IMR-90 (cell line): ENCODE measurements at regions not wholly inside any gene's neighbourhood (a gene's known extent, or its start where the extent isn't known, plus 50 kb on each side); places are given as distances from the start of the nearest gene placed in this dataset.

Experiments
- ATAC-seq: fragments of 200-7000 bp; cut with Tn5 transposase; 2 replicates; pipeline ENCODE4 v1.9.1; 2020; ENCODE audit warnings: low read depth, mild to moderate bottlenecking, moderate library complexity
- BruUV-seq: library from RNA; stranded (reverse); fragments of 400-500 nt; replicated peaks from 2 replicates; lab custom pipeline; 2021; lab: Mats Ljungman, UMichigan
- CTCF ChIA-PET: fragments of 300-600 bp; formaldehyde crosslinking; extraction: SDS; loops from one replicate; lab custom pipeline; 2021; ENCODE audit warnings: antibody characterized with exemption; lab: Yijun Ruan, JAX
- POLR2A ChIA-PET: fragments of 300-600 bp; sonication (Branson Sonifier 250); formaldehyde crosslinking; loops from one replicate; lab custom pipeline; 2022; ENCODE audit warnings: antibody characterized with exemption; ENCODE audit not compliant: unreplicated experiment; lab: Charles Lee
- DNase-seq: peaks from one replicate; pipeline ENCODE4 v3.0.0; 2013
- H2AFZ ChIP-seq: replicated peaks from 2 replicates; pipeline ENCODE3; 2013; ENCODE audit warnings: low read length, mild to moderate bottlenecking; ENCODE audit not compliant: poor library complexity
- H2AK5ac ChIP-seq: 2 replicates; pipeline ENCODE4 v1.6.1; 2013; ENCODE audit warnings: low read depth, low read length, inconsistent platforms
- H2AK9ac ChIP-seq: replicated peaks from 2 replicates; pipeline ENCODE3; 2013; ENCODE audit warnings: mild to moderate bottlenecking, low read depth, low read length, moderate library complexity; ENCODE audit not compliant: poor library complexity
- H2BK120ac ChIP-seq: 2 replicates; pipeline ENCODE4 v1.6.1; 2013; ENCODE audit warnings: low read depth, low read length, inconsistent platforms
- H2BK15ac ChIP-seq: 3 replicates; pipeline ENCODE4 v1.6.1; 2013; ENCODE audit warnings: low read depth, low read length, inconsistent platforms
- H2BK20ac ChIP-seq: 2 replicates; pipeline ENCODE4 v1.6.1; 2013; ENCODE audit warnings: low read depth, mild to moderate bottlenecking, inconsistent platforms, low read length, moderate library complexity
- H2BK5ac ChIP-seq: 2 replicates; pipeline ENCODE4 v1.6.1; 2013; ENCODE audit warnings: mild to moderate bottlenecking, low read depth, low read length, inconsistent platforms; ENCODE audit not compliant: poor library complexity, severe bottlenecking
- H3K14ac ChIP-seq: replicated peaks from 2 replicates; pipeline ENCODE4 v1.6.1; 2013; ENCODE audit warnings: low read depth, low read length, inconsistent platforms
- H3K18ac ChIP-seq: 2 replicates; pipeline ENCODE4 v1.6.1; 2013; ENCODE audit warnings: low read depth, low read length, control low read depth
- H3K23ac ChIP-seq: 2 replicates; pipeline ENCODE4 v1.6.1; 2013; ENCODE audit warnings: low read depth, low read length, inconsistent platforms
- H3K27ac ChIP-seq: 2 replicates; pipeline ENCODE4 v1.5.1; 2013; ENCODE audit warnings: mild to moderate bottlenecking, control low read depth, low read length; ENCODE audit not compliant: insufficient read depth
- H3K27me3 ChIP-seq: 2 replicates; pipeline ENCODE4 v1.6.1; 2013; ENCODE audit warnings: low read length; ENCODE audit not compliant: control insufficient read depth, insufficient read depth
- H3K36me3 ChIP-seq: 2 replicates; pipeline ENCODE4 v1.6.1; 2013; ENCODE audit warnings: low read length, mixed read lengths; ENCODE audit not compliant: control insufficient read depth, insufficient read depth
- H3K4ac ChIP-seq: 2 replicates; pipeline ENCODE4 v1.6.1; 2013; ENCODE audit warnings: low read depth, low read length, inconsistent platforms
- H3K4me1 ChIP-seq: 2 replicates; pipeline ENCODE4 v1.6.1; 2013; ENCODE audit warnings: low read length, mixed read lengths; ENCODE audit not compliant: control insufficient read depth, insufficient read depth
- H3K4me2 ChIP-seq: 2 replicates; pipeline ENCODE4 v1.6.1; 2013; ENCODE audit warnings: low read depth, mild to moderate bottlenecking, control low read depth, low read length, moderate library complexity
- H3K4me3 ChIP-seq: 2 replicates; pipeline ENCODE4 v1.5.1; 2013; ENCODE audit warnings: low read depth, mild to moderate bottlenecking, control low read depth, low read length, moderate library complexity; ENCODE audit not compliant: insufficient read depth
- H3K56ac ChIP-seq: 2 replicates; pipeline ENCODE4 v1.6.1; 2013; ENCODE audit warnings: low read length, inconsistent platforms; ENCODE audit not compliant: insufficient read depth; ENCODE audit errors: extremely low read depth
- H3K79me1 ChIP-seq, 2 experiments: 2 replicates each; pipeline ENCODE4 v1.6.1; 2013; ENCODE audit warnings: low read length in 2 of 2, inconsistent platforms in 1 of 2, low read depth in 1 of 2
- H3K9ac ChIP-seq: 2 replicates; pipeline ENCODE4 v1.6.1; 2013; ENCODE audit warnings: low read depth, low read length, control low read depth
- H3K9me1 ChIP-seq: 2 replicates; pipeline ENCODE4 v1.6.1; 2013; ENCODE audit warnings: low read length, inconsistent platforms; ENCODE audit not compliant: insufficient read depth
- H3K9me3 ChIP-seq: 2 replicates; pipeline ENCODE4 v1.6.1; 2013; ENCODE audit warnings: low read length; ENCODE audit not compliant: control insufficient read depth, insufficient read depth
- H4K20me1 ChIP-seq: 2 replicates; pipeline ENCODE4 v1.6.1; 2013; ENCODE audit warnings: low read length, inconsistent platforms; ENCODE audit not compliant: insufficient read depth
- H4K5ac ChIP-seq: 2 replicates; pipeline ENCODE4 v1.6.1; 2013; ENCODE audit warnings: mild to moderate bottlenecking, low read depth, low read length, control low read depth
- H4K8ac ChIP-seq, 2 experiments: 2 replicates each; pipeline ENCODE4 v1.6.1; 2013; ENCODE audit warnings: low read depth in 2 of 2, low read length in 2 of 2, control low read depth in 1 of 2, inconsistent platforms in 1 of 2
- H4K91ac ChIP-seq: 2 replicates; pipeline ENCODE4 v1.6.1; 2013; ENCODE audit warnings: low read depth, low read length, inconsistent platforms; ENCODE audit not compliant: insufficient read depth
- CEBPB ChIP-seq: IDR thresholded peaks from 2 replicates; pipeline ENCODE4 v1.6.1; 2012; ENCODE audit warnings: low read depth, low read length, improper control_type of control experiment
- CHD1 ChIP-seq: IDR thresholded peaks from 2 replicates; pipeline ENCODE4 v1.6.1; 2012; ENCODE audit warnings: low read depth, low read length, improper control_type of control experiment
- CTCF ChIP-seq: conservative IDR thresholded peaks from 2 replicates; pipeline ENCODE4 v1.5.1; 2012; ENCODE audit warnings: mild to moderate bottlenecking, low read depth, low read length, improper control_type of control experiment
- FOS ChIP-seq: fragments of 150-350 bp; IDR thresholded peaks from 2 replicates; pipeline ENCODE4 v1.6.1; 2016; ENCODE audit warnings: low read depth, low read length
- MAFK ChIP-seq: IDR thresholded peaks from 2 replicates; pipeline ENCODE4 v1.6.1; 2012; ENCODE audit warnings: low read depth, low read length, improper control_type of control experiment
- MXI1 ChIP-seq: IDR thresholded peaks from 2 replicates; pipeline ENCODE4 v1.6.1; 2012; ENCODE audit warnings: low read depth, mild to moderate bottlenecking, low read length, moderate library complexity, borderline replicate concordance
- NFE2L2 ChIP-seq: fragments of 150-350 bp; IDR thresholded peaks from 2 replicates; pipeline ENCODE4 v1.6.1; 2016; ENCODE audit warnings: low read depth, mild to moderate bottlenecking, low read length
- POLR2A ChIP-seq: IDR thresholded peaks from 2 replicates; pipeline ENCODE4 v1.6.1; 2012; ENCODE audit warnings: mild to moderate bottlenecking, low read depth, low read length
- RAD21 ChIP-seq: IDR thresholded peaks from 2 replicates; pipeline ENCODE4 v1.6.1; 2012; ENCODE audit warnings: low read length, improper control_type of control experiment
- RCOR1 ChIP-seq: IDR thresholded peaks from 2 replicates; pipeline ENCODE4 v1.6.1; 2012; ENCODE audit warnings: mild to moderate bottlenecking, low read length, improper control_type of control experiment; ENCODE audit not compliant: insufficient replicate concordance
- RFX5 ChIP-seq: IDR thresholded peaks from 2 replicates; pipeline ENCODE4 v1.8.0; 2012; ENCODE audit warnings: low read depth, mild to moderate bottlenecking, low read length, moderate library complexity
- SMC3 ChIP-seq: fragments of 150-350 bp; IDR thresholded peaks from 2 replicates; pipeline ENCODE4 v1.6.1; 2016; ENCODE audit warnings: low read depth, mild to moderate bottlenecking, antibody characterized with exemption, low read length, moderate library complexity
- WGBS, 2 experiments: methylation state at CpG; one replicate each; pipeline versions ENCODE4 v1.1.5 to v1.1.7; 2013; ENCODE audit warnings: missing lambda C conversion rate in 2 of 2; ENCODE audit not compliant: insufficient read length in 1 of 2; ENCODE audit errors: extremely low coverage in 2 of 2; 5-methylcytosine and 5-hydroxymethylcytosine counted together
- dilution Hi-C: fragments of 300-500 bp; cut with HindIII; formaldehyde crosslinking; loops from one replicate; pipeline ENCODE4 v1.14.3; 2018; ENCODE audit warnings: low sequenced_read_pairs; ENCODE audit not compliant: unreplicated experiment
- in situ Hi-C: fragments of 300-500 bp; cut with MboI; formaldehyde crosslinking; loops from 3 replicates; pipeline ENCODE4 v1.14.3; 2019; ENCODE audit warnings: low sequenced_read_pairs, inconsistent platforms, mixed read lengths
- intact Hi-C: fragments of 100-400 bp; cut with micrococcal nuclease; formaldehyde crosslinking; loops from 2 replicates; pipeline ENCODE4 v1.10.0; 2022
- TF ChIP-seq, protein P1 (sequence below): fragments of 150-350 bp; IDR thresholded peaks from 2 replicates; pipeline ENCODE4 v1.6.1; 2017; ENCODE audit warnings: mild to moderate bottlenecking, antibody characterized with exemption, low read length, low read depth
- TF ChIP-seq, protein P2 (sequence below): fragments of 150-350 bp; IDR thresholded peaks from 2 replicates; pipeline ENCODE4 v1.6.1; 2016; ENCODE audit warnings: low read depth, mild to moderate bottlenecking, low read length, moderate library complexity, borderline replicate concordance

GRCh38 chr6:80466981-80467380 is 360.5 kb downstream of the BCKDHB start:
- ChIA-PET POLR2A (no interaction called here), CTCF (no interaction called here)
- Histone ChIP-seq H2AK9ac (no peak overlapping the region), H3K4me2 (no peak overlapping the region), H3K56ac (no peak overlapping the region), H3K9ac (no peak overlapping the region), H3K9me3 (no peaks in the 10 kb centered on the region), H4K91ac (no peak overlapping the region), H2AK5ac (no peak overlapping the region), H2BK120ac (no peak overlapping the region), H2AFZ (no peak overlapping the region), H3K18ac (no peak overlapping the region), H4K5ac (no peak overlapping the region), H2BK20ac (no peak overlapping the region), H3K36me3 (no peaks in the 10 kb centered on the region), H3K4me1 (no peaks in the 10 kb centered on the region), H3K9me1 (no peaks in the 10 kb centered on the region), H3K23ac (no peak overlapping the region), H3K79me1 (no peaks in the 10 kb centered on the region), H4K8ac (no peak overlapping the region), H3K4me3 (no peak overlapping the region), H3K27me3 (no peaks in the 10 kb centered on the region), H3K27ac (no peak overlapping the region), H2BK15ac (no peak overlapping the region), H2BK5ac (no peak overlapping the region), H3K14ac (no peak overlapping the region), H3K4ac (no peak overlapping the region), H4K20me1 (no peaks in the 10 kb centered on the region)
- DNase-seq (no peak), ATAC-seq (no peak)
- in situ Hi-C loops = no loop called here
- intact Hi-C loops = no loop called here
- dilution Hi-C loops = no loop called here
- 80% methylated on average over 1 of the region's 2 CpGs; no CpG with 5 or more reads in 1 of the 2 experiments for WGBS, 2 experiments
- no TSS peak for BruUV-seq
- no peak for TF ChIP-seq RCOR1
- no peak for TF ChIP-seq POLR2A
- no peak for TF ChIP-seq CHD1
- no peak for TF ChIP-seq SMC3
- TF ChIP-seq FOS = no peak
- TF ChIP-seq MAFK = no peak
- no peak for TF ChIP-seq CTCF
- TF ChIP-seq MXI1 = no peak
- TF ChIP-seq, protein P1, sequence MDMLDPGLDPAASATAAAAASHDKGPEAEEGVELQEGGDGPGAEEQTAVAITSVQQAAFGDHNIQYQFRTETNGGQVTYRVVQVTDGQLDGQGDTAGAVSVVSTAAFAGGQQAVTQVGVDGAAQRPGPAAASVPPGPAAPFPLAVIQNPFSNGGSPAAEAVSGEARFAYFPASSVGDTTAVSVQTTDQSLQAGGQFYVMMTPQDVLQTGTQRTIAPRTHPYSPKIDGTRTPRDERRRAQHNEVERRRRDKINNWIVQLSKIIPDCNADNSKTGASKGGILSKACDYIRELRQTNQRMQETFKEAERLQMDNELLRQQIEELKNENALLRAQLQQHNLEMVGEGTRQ = no peak
- TF ChIP-seq, protein P2, sequence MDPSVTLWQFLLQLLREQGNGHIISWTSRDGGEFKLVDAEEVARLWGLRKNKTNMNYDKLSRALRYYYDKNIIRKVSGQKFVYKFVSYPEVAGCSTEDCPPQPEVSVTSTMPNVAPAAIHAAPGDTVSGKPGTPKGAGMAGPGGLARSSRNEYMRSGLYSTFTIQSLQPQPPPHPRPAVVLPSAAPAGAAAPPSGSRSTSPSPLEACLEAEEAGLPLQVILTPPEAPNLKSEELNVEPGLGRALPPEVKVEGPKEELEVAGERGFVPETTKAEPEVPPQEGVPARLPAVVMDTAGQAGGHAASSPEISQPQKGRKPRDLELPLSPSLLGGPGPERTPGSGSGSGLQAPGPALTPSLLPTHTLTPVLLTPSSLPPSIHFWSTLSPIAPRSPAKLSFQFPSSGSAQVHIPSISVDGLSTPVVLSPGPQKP = no peak
- TF ChIP-seq RAD21 = no peak
- no peak for TF ChIP-seq RFX5
- TF ChIP-seq NFE2L2 = no peak
- no peak for TF ChIP-seq CEBPB
